ENCODE measurements at regions not wholly inside any gene's neighbourhood (a gene's known extent, or its start where the extent isn't known, plus 50 kb on each side); places are given as distances from the start of the nearest gene placed in this dataset.

GRCh38 chr14:75333606-75334548 is 55.2 kb downstream of the FOS start:
- FAIRE-seq, result peak; percentile 69

GRCh38 chr14:75334549-75335051 is 56.0 kb downstream of the FOS start:
- FAIRE-seq (no peak), DNase-seq (ENCODE audit: insufficient read length, low spot score) (no peak)

More at GRCh38 chr14:75333606-75334548, 55.2 kb downstream of the FOS start:
- DNase-seq (ENCODE audit: insufficient read length, low spot score), result no peak

- FAIRE-seq (no peak), DNase-seq (ENCODE audit: insufficient read length, low spot score) (no peak)
Measured at GRCh38 chr14:75335571-75335970, 56.9 kb downstream of the FOS start.

GRCh38 chr14:75338398-75338797 is 59.8 kb downstream of the FOS start:
- no peak for FAIRE-seq
- DNase-seq (ENCODE audit: insufficient read length, low spot score), result no peak

GRCh38 chr14:75339059-75339458 is 60.4 kb downstream of the FOS start:
- no peak for FAIRE-seq

GRCh38 chr14:75340921-75341320 is 62.3 kb downstream of the FOS start:
- no peak for DNase-seq (ENCODE audit: insufficient read length, low spot score)
- no peak for FAIRE-seq

More at GRCh38 chr14:75339059-75339458, 60.4 kb downstream of the FOS start:
- no peak for DNase-seq (ENCODE audit: insufficient read length, low spot score)

GRCh38 chr14:75341620-75342019 is 63.0 kb downstream of the FOS start:
- FAIRE-seq (no peak), DNase-seq (ENCODE audit: insufficient read length, low spot score) (no peak)

GRCh38 chr14:75342762-75343599 is 64.4 kb downstream of the FOS start:
- FAIRE-seq, result peak; percentile 47
- DNase-seq (ENCODE audit: insufficient read length, low spot score), result no peak

GRCh38 chr14:75343911-75344310 is 65.3 kb downstream of the FOS start:
- FAIRE-seq (no peak), DNase-seq (ENCODE audit: insufficient read length, low spot score) (no peak)

- DNase-seq (ENCODE audit: insufficient read length, low spot score) (no peak), FAIRE-seq (no peak)
Measured at GRCh38 chr14:75344411-75344810, 65.8 kb downstream of the FOS start.

- DNase-seq (ENCODE audit: insufficient read length, low spot score) (no peak), FAIRE-seq (no peak)
Measured at GRCh38 chr14:75350505-75351060, 72.0 kb downstream of the FOS start.

GRCh38 chr14:75359098-75359497 is 68.7 kb upstream of the JDP2 start:
- FAIRE-seq (no peak), DNase-seq (ENCODE audit: insufficient read length, low spot score) (no peak)

- DNase-seq (ENCODE audit: insufficient read length, low spot score) (no peak), FAIRE-seq (no peak)
Measured at GRCh38 chr14:75361041-75361440, 66.8 kb upstream of the JDP2 start.

GRCh38 chr14:75361751-75362433 is 65.9 kb upstream of the JDP2 start:
- FAIRE-seq (no peak), DNase-seq (ENCODE audit: insufficient read length, low spot score) (no peak)

GRCh38 chr14:75363130-75363529 is 64.7 kb upstream of the JDP2 start:
- FAIRE-seq, result no peak
- DNase-seq (ENCODE audit: insufficient read length, low spot score), result no peak

GRCh38 chr14:75363570-75364227 is 64.1 kb upstream of the JDP2 start:
- FAIRE-seq (peak; percentile 78), DNase-seq (ENCODE audit: insufficient read length, low spot score) (no peak)

GRCh38 chr14:75365116-75365515 is 62.7 kb upstream of the JDP2 start:
- DNase-seq (ENCODE audit: insufficient read length, low spot score) (no peak), FAIRE-seq (no peak)

- FAIRE-seq, result no peak
Measured at GRCh38 chr14:75366963-75367362, 60.9 kb upstream of the JDP2 start.

GRCh38 chr14:75368333-75368732 is 59.5 kb upstream of the JDP2 start:
- DNase-seq (ENCODE audit: insufficient read length, low spot score) (no peak), FAIRE-seq (no peak)

More at GRCh38 chr14:75366963-75367362, 60.9 kb upstream of the JDP2 start:
- no peak for DNase-seq (ENCODE audit: insufficient read length, low spot score)

- FAIRE-seq (no peak), DNase-seq (ENCODE audit: insufficient read length, low spot score) (no peak)
Measured at GRCh38 chr14:75369506-75369905, 58.3 kb upstream of the JDP2 start.
